ENCODE measurements at regions not wholly inside any gene's neighbourhood (a gene's known extent, or its start where the extent isn't known, plus 50 kb on each side); places are given as distances from the start of the nearest gene placed in this dataset.

GRCh38 chr15:95922431-95922830 lies 408.1 kb upstream of the NR2F2 start:
- TF ChIP-seq CTCF (IDR thresholded peaks at IDR 0.05; ENCODE audit: low read depth, low read length, poor library complexity, severe bottlenecking) (no peak), EZH2phosphoT487 (IDR thresholded peaks at IDR 0.05; ENCODE audit: borderline replicate concordance, low read length) (no peak)

Measured in DOHH2 (cell line).